ENCODE measurements at regions not wholly inside any gene's neighbourhood (a gene's known extent, or its start where the extent isn't known, plus 50 kb on each side); places are given as distances from the start of the nearest gene placed in this dataset.
A peak's percentile ranks its signal among the peaks of the same experiment; 100 is the strongest.

- DNase-seq (no peak), FAIRE-seq (no peak)
- Histone ChIP-seq H3K27me3 (ENCODE audit: control insufficient read depth in 3 of 3, insufficient read depth in 3 of 3, low read length in 3 of 3) (no peaks in the 10 kb centered on the region), H3K27ac (ENCODE audit: low read depth in 1 of 3, low read length in 2 of 3) (no peak overlapping the region), H3K36me3 (ENCODE audit: control insufficient read depth in 3 of 3, insufficient read depth in 2 of 3, low read depth in 1 of 3, low read length in 3 of 3) (peaks cover 0 to 8% (median 0%) of the 10 kb centered on the region in 3 donors), H3K9me3 (ENCODE audit: control insufficient read depth in 2 of 2, insufficient read depth in 1 of 2, low read depth in 1 of 2, low read length in 1 of 2) (no peaks in the 10 kb centered on the region), H3K4me3 (ENCODE audit: low read depth in 1 of 3, low read length in 3 of 3) (no peak overlapping the region), H3K4me1 (ENCODE audit: control insufficient read depth in 3 of 3, insufficient read depth in 2 of 3, low read depth in 1 of 3, low read length in 2 of 3) (peaks cover 0 to 5% (median 0%) of the 10 kb centered on the region in 3 donors)
Measured at GRCh38 chr13:73697166-73697565, 437.0 kb downstream of the KLF12 start.

DNA sequence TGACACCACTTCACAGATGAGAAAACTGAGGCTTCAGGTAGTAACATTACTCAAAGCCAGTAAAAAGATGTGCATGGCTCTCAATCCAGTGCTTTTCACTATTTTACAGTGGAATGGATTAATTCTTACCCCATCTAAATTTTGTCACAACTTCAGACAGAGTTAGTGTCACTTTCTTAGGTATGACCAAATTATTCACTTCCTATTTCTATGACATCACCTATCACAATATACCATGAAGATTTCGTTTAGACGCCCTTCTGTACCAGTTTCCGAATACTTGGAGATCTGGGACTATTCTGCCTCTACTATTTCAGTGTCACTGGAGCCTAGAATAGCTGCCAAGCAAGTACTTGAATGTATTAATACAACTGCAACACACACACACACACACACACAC lies 437.5 kb downstream of the KLF12 start:
- 97 to 98% (median 97%) methylated on average over 3 of the region's 3 CpGs for WGBS, 3 donors
- Histone ChIP-seq H3K27me3 (ENCODE audit: control insufficient read depth in 3 of 3, insufficient read depth in 3 of 3, low read length in 3 of 3) (no peaks in the 10 kb centered on the region), H3K27ac (ENCODE audit: low read depth in 1 of 3, low read length in 2 of 3) (no peak overlapping the region), H3K9me3 (ENCODE audit: control insufficient read depth in 2 of 2, insufficient read depth in 1 of 2, low read depth in 1 of 2, low read length in 1 of 2) (no peaks in the 10 kb centered on the region), H3K4me3 (ENCODE audit: low read depth in 1 of 3, low read length in 3 of 3) (no peak overlapping the region), H3K4me1 (ENCODE audit: control insufficient read depth in 3 of 3, insufficient read depth in 2 of 3, low read depth in 1 of 3, low read length in 2 of 3) (peaks cover 0 to 10% (median 0%) of the 10 kb centered on the region in 3 donors), H3K36me3 (ENCODE audit: control insufficient read depth in 3 of 3, insufficient read depth in 2 of 3, low read depth in 1 of 3, low read length in 3 of 3) (peaks cover 0 to 8% (median 0%) of the 10 kb centered on the region in 3 donors)
- FAIRE-seq (no peak), DNase-seq (no peak)

DNA sequence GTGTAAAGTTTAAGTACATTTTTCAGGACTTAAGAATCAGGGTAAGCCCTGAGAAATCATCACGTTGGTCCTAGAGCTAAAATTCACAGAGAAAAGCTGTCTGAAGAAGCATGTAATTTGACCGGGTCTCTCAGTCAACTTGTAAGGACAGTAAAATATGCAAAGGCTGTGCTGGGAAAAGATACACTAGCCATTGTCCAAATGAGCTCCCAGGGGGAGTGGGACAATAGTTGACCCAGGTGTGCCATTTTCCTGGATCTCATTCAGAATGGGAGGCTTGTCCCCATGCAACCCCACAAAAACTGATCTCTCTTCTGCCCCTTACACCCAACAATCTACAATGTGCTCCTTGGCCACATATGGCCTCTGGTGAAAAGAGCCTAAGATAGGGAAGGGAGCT lies 437.9 kb downstream of the KLF12 start:
- no peak for DNase-seq
- Histone ChIP-seq H3K9me3 (ENCODE audit: control insufficient read depth in 2 of 2, insufficient read depth in 1 of 2, low read depth in 1 of 2, low read length in 1 of 2) (no peaks in the 10 kb centered on the region), H3K27me3 (ENCODE audit: control insufficient read depth in 3 of 3, insufficient read depth in 3 of 3, low read length in 3 of 3) (no peaks in the 10 kb centered on the region), H3K36me3 (ENCODE audit: control insufficient read depth in 3 of 3, insufficient read depth in 2 of 3, low read depth in 1 of 3, low read length in 3 of 3) (peaks cover 0 to 8% (median 0%) of the 10 kb centered on the region in 3 donors), H3K27ac (ENCODE audit: low read depth in 1 of 3, low read length in 2 of 3) (no peak overlapping the region), H3K4me1 (ENCODE audit: control insufficient read depth in 3 of 3, insufficient read depth in 2 of 3, low read depth in 1 of 3, low read length in 2 of 3) (peaks cover 0 to 10% (median 0%) of the 10 kb centered on the region in 3 donors), H3K4me3 (ENCODE audit: low read depth in 1 of 3, low read length in 3 of 3) (no peak overlapping the region)
- no peak for FAIRE-seq
- 89 to 97% (median 94%) methylated on average over 2 of the region's 2 CpGs for whole genome bisulfite sequencing, 3 donors

- 98 to 99% (median 98%) methylated on average over 14 of the region's 14 CpGs for WGBS, 3 donors
- Histone ChIP-seq H3K27me3 (ENCODE audit: control insufficient read depth in 3 of 3, insufficient read depth in 3 of 3, low read length in 3 of 3) (no peaks in the 10 kb centered on the region), H3K27ac (ENCODE audit: low read depth in 1 of 3, low read length in 2 of 3) (no peak overlapping the region), H3K36me3 (ENCODE audit: control insufficient read depth in 3 of 3, insufficient read depth in 2 of 3, low read depth in 1 of 3, low read length in 3 of 3) (peaks cover 0 to 8% (median 0%) of the 10 kb centered on the region in 3 donors), H3K4me3 (ENCODE audit: low read depth in 1 of 3, low read length in 3 of 3) (no peak overlapping the region), H3K9me3 (ENCODE audit: control insufficient read depth in 2 of 2, insufficient read depth in 1 of 2, low read depth in 1 of 2, low read length in 1 of 2) (no peaks in the 10 kb centered on the region), H3K4me1 (ENCODE audit: control insufficient read depth in 3 of 3, insufficient read depth in 2 of 3, low read depth in 1 of 3, low read length in 2 of 3) (peaks cover 0 to 10% (median 0%) of the 10 kb centered on the region in 3 donors)
- FAIRE-seq (no peak), DNase-seq (no peak)
Measured at GRCh38 chr13:73695325-73695724, 438.9 kb downstream of the KLF12 start.

GRCh38 chr13:73693215-73693614 lies 441.0 kb downstream of the KLF12 start:
- peaks cover 0 to 8% (median 0%) of the 10 kb centered on the region in 3 donors for H3K36me3 ChIP-seq (ENCODE audit: control insufficient read depth in 3 of 3, insufficient read depth in 2 of 3, low read depth in 1 of 3, low read length in 3 of 3)
- H3K9me3 ChIP-seq (ENCODE audit: control insufficient read depth in 2 of 2, insufficient read depth in 1 of 2, low read depth in 1 of 2, low read length in 1 of 2) = no peaks in the 10 kb centered on the region
- FAIRE-seq (no peak), DNase-seq (no peak)
- peaks cover 0 to 10% (median 0%) of the 10 kb centered on the region in 3 donors for H3K4me1 ChIP-seq (ENCODE audit: control insufficient read depth in 3 of 3, insufficient read depth in 2 of 3, low read depth in 1 of 3, low read length in 2 of 3)
- H3K27ac ChIP-seq (ENCODE audit: low read depth in 1 of 3, low read length in 2 of 3) = no peak overlapping the region
- H3K27me3 ChIP-seq (ENCODE audit: control insufficient read depth in 3 of 3, insufficient read depth in 3 of 3, low read length in 3 of 3) = no peaks in the 10 kb centered on the region
- no peak overlapping the region for H3K4me3 ChIP-seq (ENCODE audit: low read depth in 1 of 3, low read length in 3 of 3)
- 81 to 94% (median 90%) methylated on average over 2 of the region's 2 CpGs for whole genome bisulfite sequencing, 3 donors

DNA sequence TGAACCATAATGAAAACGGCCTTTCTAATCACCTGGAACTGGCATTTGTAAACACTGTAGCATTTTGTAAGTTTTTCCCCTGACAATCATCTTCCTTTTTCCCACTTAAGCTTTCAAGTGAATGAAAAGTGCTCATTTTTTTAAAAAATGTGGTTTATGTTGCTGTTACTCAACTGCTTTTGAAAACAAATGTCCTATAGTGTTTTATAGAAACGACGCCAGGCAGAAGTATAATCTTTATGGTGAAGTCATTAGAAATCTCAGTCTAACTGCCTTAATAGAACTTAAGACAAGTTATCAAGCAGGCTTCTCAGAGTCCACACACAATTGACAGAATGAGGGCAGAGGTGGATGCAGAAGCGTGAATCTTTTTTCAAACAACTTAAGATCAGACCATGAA lies 442.3 kb downstream of the KLF12 start:
- H3K9me3 ChIP-seq (ENCODE audit: control insufficient read depth in 2 of 2, insufficient read depth in 1 of 2, low read depth in 1 of 2, low read length in 1 of 2) = no peaks in the 10 kb centered on the region
- no peak for FAIRE-seq
- WGBS, 3 donors = 16 to 53% (median 38%) methylated on average over 4 of the region's 4 CpGs

DNA sequence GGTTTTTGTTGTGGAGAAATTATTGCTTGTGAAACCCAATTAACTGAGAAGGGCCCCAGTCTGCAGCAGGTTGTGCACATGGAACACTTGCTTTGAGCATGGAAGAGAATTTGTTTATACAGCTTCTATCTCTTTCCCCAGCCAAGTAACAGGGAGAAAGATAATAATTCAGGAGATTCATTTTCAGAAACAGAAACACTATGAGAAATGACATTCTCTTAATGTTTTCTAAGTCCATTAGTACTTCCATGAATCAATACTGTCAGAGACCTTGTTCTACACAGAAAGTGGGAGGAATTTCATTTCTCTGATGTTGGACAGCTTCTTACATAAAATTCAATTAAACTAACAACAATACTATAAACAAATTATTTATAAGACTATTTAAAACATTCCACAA lies 446.3 kb downstream of the KLF12 start:
- DNase-seq (no peak), FAIRE-seq (no peak)
- H3K27me3 ChIP-seq (ENCODE audit: control insufficient read depth in 3 of 3, insufficient read depth in 3 of 3, low read length in 3 of 3) = no peaks in the 10 kb centered on the region
- peaks cover 0 to 10% (median 0%) of the 10 kb centered on the region in 3 donors for H3K4me1 ChIP-seq (ENCODE audit: control insufficient read depth in 3 of 3, insufficient read depth in 2 of 3, low read depth in 1 of 3, low read length in 2 of 3)
- no peak overlapping the region for H3K4me3 ChIP-seq (ENCODE audit: low read depth in 1 of 3, low read length in 3 of 3)
- no peak overlapping the region for H3K27ac ChIP-seq (ENCODE audit: low read depth in 1 of 3, low read length in 2 of 3)
- no peaks in the 10 kb centered on the region for H3K9me3 ChIP-seq (ENCODE audit: control insufficient read depth in 2 of 2, insufficient read depth in 1 of 2, low read depth in 1 of 2, low read length in 1 of 2)
- no peaks in the 10 kb centered on the region for H3K36me3 ChIP-seq (ENCODE audit: control insufficient read depth in 3 of 3, insufficient read depth in 2 of 3, low read depth in 1 of 3, low read length in 3 of 3)

More for the DNA sequence above, 442.3 kb downstream of the KLF12 start:
- Histone ChIP-seq H3K27me3 (ENCODE audit: control insufficient read depth in 3 of 3, insufficient read depth in 3 of 3, low read length in 3 of 3) (no peaks in the 10 kb centered on the region), H3K36me3 (ENCODE audit: control insufficient read depth in 3 of 3, insufficient read depth in 2 of 3, low read depth in 1 of 3, low read length in 3 of 3) (peaks cover 0 to 8% (median 0%) of the 10 kb centered on the region in 3 donors), H3K4me3 (ENCODE audit: low read depth in 1 of 3, low read length in 3 of 3) (no peak overlapping the region), H3K4me1 (ENCODE audit: control insufficient read depth in 3 of 3, insufficient read depth in 2 of 3, low read depth in 1 of 3, low read length in 2 of 3) (peaks cover 0 to 10% (median 0%) of the 10 kb centered on the region in 3 donors), H3K27ac (ENCODE audit: low read depth in 1 of 3, low read length in 2 of 3) (no peak overlapping the region)
- DNase-seq = peak; percentile 39 to 47

DNA sequence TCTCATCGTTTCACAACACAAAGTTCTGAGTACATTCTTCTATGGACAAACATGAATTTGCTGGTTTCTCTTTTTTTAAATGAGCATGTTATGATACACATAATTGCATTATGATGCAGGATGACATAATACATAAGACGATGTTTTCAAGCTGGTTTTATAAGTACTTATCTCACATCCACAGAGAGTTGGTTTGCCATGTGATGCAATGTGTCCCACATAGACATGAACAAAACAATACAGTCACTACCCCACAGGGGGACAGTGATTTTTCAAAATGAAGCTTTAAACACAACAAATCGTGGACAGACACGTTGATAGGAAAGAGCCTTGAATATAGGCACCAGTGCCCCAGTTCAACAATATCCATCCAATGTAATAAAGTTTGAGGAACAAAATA lies 447.1 kb downstream of the KLF12 start:
- H3K4me1 ChIP-seq (ENCODE audit: control insufficient read depth in 3 of 3, insufficient read depth in 2 of 3, low read depth in 1 of 3, low read length in 2 of 3) = peaks cover 0 to 4% (median 0%) of the 10 kb centered on the region in 3 donors
- FAIRE-seq = no peak
- no peaks in the 10 kb centered on the region for H3K9me3 ChIP-seq (ENCODE audit: control insufficient read depth in 2 of 2, insufficient read depth in 1 of 2, low read depth in 1 of 2, low read length in 1 of 2)
- 82 to 94% (median 88%) methylated on average over 4 of the region's 4 CpGs for WGBS, 3 donors
- no peak overlapping the region for H3K27ac ChIP-seq (ENCODE audit: low read depth in 1 of 3, low read length in 2 of 3)
- H3K4me3 ChIP-seq (ENCODE audit: low read depth in 1 of 3, low read length in 3 of 3) = no peak overlapping the region
- no peak for DNase-seq
- no peaks in the 10 kb centered on the region for H3K36me3 ChIP-seq (ENCODE audit: control insufficient read depth in 3 of 3, insufficient read depth in 2 of 3, low read depth in 1 of 3, low read length in 3 of 3)
- H3K27me3 ChIP-seq (ENCODE audit: control insufficient read depth in 3 of 3, insufficient read depth in 3 of 3, low read length in 3 of 3) = no peaks in the 10 kb centered on the region

- no peaks in the 10 kb centered on the region for H3K9me3 ChIP-seq (ENCODE audit: control insufficient read depth in 2 of 2, insufficient read depth in 1 of 2, low read depth in 1 of 2, low read length in 1 of 2)
- H3K27ac ChIP-seq (ENCODE audit: low read depth in 1 of 3, low read length in 2 of 3) = no peak overlapping the region
- no peaks in the 10 kb centered on the region for H3K27me3 ChIP-seq (ENCODE audit: control insufficient read depth in 3 of 3, insufficient read depth in 3 of 3, low read length in 3 of 3)
- no peaks in the 10 kb centered on the region for H3K36me3 ChIP-seq (ENCODE audit: control insufficient read depth in 3 of 3, insufficient read depth in 2 of 3, low read depth in 1 of 3, low read length in 3 of 3)
- WGBS, 3 donors = 94 to 95% (median 94%) methylated on average over 11 of the region's 11 CpGs
- no peaks in the 10 kb centered on the region for H3K4me1 ChIP-seq (ENCODE audit: control insufficient read depth in 3 of 3, insufficient read depth in 2 of 3, low read depth in 1 of 3, low read length in 2 of 3)
- DNase-seq (no peak), FAIRE-seq (no peak)
- H3K4me3 ChIP-seq (ENCODE audit: low read depth in 1 of 3, low read length in 3 of 3) = no peak overlapping the region
Measured at GRCh38 chr13:73684750-73685149, 449.5 kb downstream of the KLF12 start.

All from small intestine (tissue), 7 donors.